Erythroblast (primary cell): ENCODE measurements at regions not wholly inside any gene's neighbourhood (a gene's known extent, or its start where the extent isn't known, plus 50 kb on each side); places are given as distances from the start of the nearest gene placed in this dataset.

Experiments
- GATA1 ChIP-seq: IDR thresholded peaks from 2 replicates; pipeline ENCODE4 v1.6.1; 2011; ENCODE audit warnings: low read depth, mild to moderate bottlenecking, control low read depth, low read length, moderate library complexity
- POLR2A ChIP-seq: IDR thresholded peaks from 2 replicates; pipeline ENCODE4 v1.6.1; 2011; ENCODE audit warnings: mild to moderate bottlenecking, low read length

- TF ChIP-seq POLR2A (no peak), GATA1 (no peak)
These were observed 170.7 kb downstream of the CYRIA start for GRCh38 chr2:16494836-16495508.
